RPMI7951 (cell line): ENCODE measurements at regions not wholly inside any gene's neighbourhood (a gene's known extent, or its start where the extent isn't known, plus 50 kb on each side); places are given as distances from the start of the nearest gene placed in this dataset.

ENCODE experiments used
- DNase-seq: peaks from one replicate; pipeline ENCODE4 v3.0.0-alpha.2; 2012; ENCODE audit warnings: low read depth

- no peak for DNase-seq
These were observed 53.9 kb upstream of the RORB start for GRCh38 chr9:74443036-74443750.

- DNase-seq = no peak
These were observed 52.8 kb upstream of the RORB start for GRCh38 chr9:74444369-74444768.
